ENCODE measurements at regions not wholly inside any gene's neighbourhood (a gene's known extent, or its start where the extent isn't known, plus 50 kb on each side); places are given as distances from the start of the nearest gene placed in this dataset.

- Histone ChIP-seq H3K9ac (ENCODE audit: low read length) (no peak overlapping the region), H3K4me2 (ENCODE audit: low read length) (no peak overlapping the region), H4K20me1 (ENCODE audit: insufficient read depth, low read length) (no peaks in the 10 kb centered on the region), H3K4me3 (ENCODE audit: low read depth, low read length, poor library complexity, severe bottlenecking) (no peak overlapping the region), H3K9me2 (ENCODE audit: low read depth, low read length) (no peaks in the 10 kb centered on the region), H3K79me2 (ENCODE audit: insufficient read depth, low read length) (no peaks in the 10 kb centered on the region), H3K4me1 (ENCODE audit: insufficient read depth, low read length, severe bottlenecking) (no peaks in the 10 kb centered on the region), H3K36me3 (ENCODE audit: insufficient read depth, low read length) (no peaks in the 10 kb centered on the region), H3K27me3 (ENCODE audit: insufficient read depth, low read length) (no peaks in the 10 kb centered on the region), H2AFZ (ENCODE audit: low read length) (no peak overlapping the region), H3K27ac (ENCODE audit: low read depth, low read length, poor library complexity, severe bottlenecking) (no peak overlapping the region), H3F3A (ENCODE audit: insufficient read depth, low read length) (no peaks in the 10 kb centered on the region), H3K9me3 (ENCODE audit: low read length) (no peaks in the 10 kb centered on the region)
- TF ChIP-seq CTCF (IDR thresholded peaks at IDR 0.05; ENCODE audit: low read length) (no peak), EZH2 (IDR thresholded peaks at IDR 0.05; ENCODE audit: borderline replicate concordance, low read length) (no peak)
Observed at GRCh38 chr4:82108506-82108905, 265.3 kb downstream of the HNRNPD start.

- Histone ChIP-seq H3K9ac (ENCODE audit: low read length) (no peak overlapping the region), H3K27ac (ENCODE audit: low read depth, low read length, poor library complexity, severe bottlenecking) (no peak overlapping the region), H3K4me2 (ENCODE audit: low read length) (no peak overlapping the region), H3K79me2 (ENCODE audit: insufficient read depth, low read length) (no peaks in the 10 kb centered on the region), H3K9me3 (ENCODE audit: low read length) (no peaks in the 10 kb centered on the region), H3K9me2 (ENCODE audit: low read depth, low read length) (no peaks in the 10 kb centered on the region), H3K36me3 (ENCODE audit: insufficient read depth, low read length) (no peaks in the 10 kb centered on the region), H3K4me3 (ENCODE audit: low read depth, low read length, poor library complexity, severe bottlenecking) (no peak overlapping the region), H4K20me1 (ENCODE audit: insufficient read depth, low read length) (no peaks in the 10 kb centered on the region), H3K27me3 (ENCODE audit: insufficient read depth, low read length) (no peaks in the 10 kb centered on the region), H3K4me1 (ENCODE audit: insufficient read depth, low read length, severe bottlenecking) (no peaks in the 10 kb centered on the region), H3F3A (ENCODE audit: insufficient read depth, low read length) (no peaks in the 10 kb centered on the region), H2AFZ (ENCODE audit: low read length) (no peak overlapping the region)
- TF ChIP-seq EZH2 (IDR thresholded peaks at IDR 0.05; ENCODE audit: borderline replicate concordance, low read length) (no peak), CTCF (IDR thresholded peaks at IDR 0.05; ENCODE audit: low read length) (no peak)
Observed at GRCh38 chr4:82104578-82104977, 269.2 kb downstream of the HNRNPD start.

- no peak for TF ChIP-seq EZH2 (IDR thresholded peaks at IDR 0.05; ENCODE audit: borderline replicate concordance, low read length)
- TF ChIP-seq CTCF (IDR thresholded peaks at IDR 0.05; ENCODE audit: low read length) = no peak
- H3F3A ChIP-seq (ENCODE audit: insufficient read depth, low read length) = no peaks in the 10 kb centered on the region
- no peaks in the 10 kb centered on the region for H3K4me1 ChIP-seq (ENCODE audit: insufficient read depth, low read length, severe bottlenecking)
- H3K79me2 ChIP-seq (ENCODE audit: insufficient read depth, low read length) = no peaks in the 10 kb centered on the region
- H3K9ac ChIP-seq (ENCODE audit: low read length) = no peak overlapping the region
- no peak overlapping the region for H3K4me2 ChIP-seq (ENCODE audit: low read length)
- no peaks in the 10 kb centered on the region for H3K27me3 ChIP-seq (ENCODE audit: insufficient read depth, low read length)
- H3K4me3 ChIP-seq (ENCODE audit: low read depth, low read length, poor library complexity, severe bottlenecking) = no peak overlapping the region
- H3K9me3 ChIP-seq (ENCODE audit: low read length) = no peaks in the 10 kb centered on the region
- no peak overlapping the region for H3K27ac ChIP-seq (ENCODE audit: low read depth, low read length, poor library complexity, severe bottlenecking)
- no peaks in the 10 kb centered on the region for H3K36me3 ChIP-seq (ENCODE audit: insufficient read depth, low read length)
- no peak overlapping the region for H2AFZ ChIP-seq (ENCODE audit: low read length)
- H3K9me2 ChIP-seq (ENCODE audit: low read depth, low read length) = no peaks in the 10 kb centered on the region
- no peaks in the 10 kb centered on the region for H4K20me1 ChIP-seq (ENCODE audit: insufficient read depth, low read length)
Observed at GRCh38 chr4:82099928-82100579, 273.7 kb downstream of the HNRNPD start.

Data from OCI-LY1 (cell line).